ENCODE measurements at regions not wholly inside any gene's neighbourhood (a gene's known extent, or its start where the extent isn't known, plus 50 kb on each side); places are given as distances from the start of the nearest gene placed in this dataset.

DNA sequence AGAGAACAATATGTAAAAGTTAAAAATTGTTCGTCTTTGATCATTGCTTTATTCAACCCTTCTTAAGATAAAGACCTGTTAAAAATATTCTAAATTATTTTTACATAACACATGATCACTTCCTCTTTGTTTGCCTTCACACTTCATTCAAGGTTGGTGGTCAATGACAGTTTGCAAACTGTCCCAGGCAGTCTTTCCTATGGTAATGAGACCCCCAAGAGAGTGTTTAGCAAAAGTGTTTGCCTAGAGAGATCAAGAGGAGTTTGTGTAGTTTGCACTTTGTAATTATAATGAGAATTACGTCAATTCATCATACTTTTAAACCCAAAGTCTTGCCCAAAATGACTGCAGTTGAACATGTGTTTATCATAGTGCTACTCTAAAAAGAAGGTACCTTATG lies 77.2 kb upstream of the ABCA12 start:
- TF ChIP-seq EZH2phosphoT487 (IDR thresholded peaks at IDR 0.05; ENCODE audit: insufficient read depth, low read depth) (no peak), EZH2 (IDR thresholded peaks at IDR 0.05; ENCODE audit: insufficient read depth, poor library complexity, severe bottlenecking) (no peak)
